ENCODE measurements at regions not wholly inside any gene's neighbourhood (a gene's known extent, or its start where the extent isn't known, plus 50 kb on each side); places are given as distances from the start of the nearest gene placed in this dataset.
A peak's percentile ranks its signal among the peaks of the same experiment; 100 is the strongest.
"Not testable (repeated sequence)": the region's sequence is repeated elsewhere in the genome, so short reads cannot be mapped to it uniquely, and the experiment has no call there.

- DNase-seq (ENCODE audit: low spot score in 2 of 2): no peak
- Mint-ChIP-seq H3K36me3 (no peaks in the 10 kb centered on the region), H3K4me1 (no peaks in the 10 kb centered on the region), H3K9me3 (no peaks in the 10 kb centered on the region), H3K27ac (no peak overlapping the region), H3K4me3 (no peak overlapping the region)
- no peak for ATAC-seq
Measured at GRCh38 chr2:53334610-53335009, 433.0 kb upstream of the CHAC2 start.

GRCh38 chr2:53331667-53332066 lies 435.9 kb upstream of the CHAC2 start:
- H3K36me3 Mint-ChIP-seq: no peaks in the 10 kb centered on the region
- ATAC-seq: no peak
- no peak for DNase-seq (ENCODE audit: low spot score in 2 of 2)
- H3K4me1 Mint-ChIP-seq: no peaks in the 10 kb centered on the region
- H3K4me3 Mint-ChIP-seq: no peak overlapping the region
- no peak overlapping the region for H3K27ac Mint-ChIP-seq
- H3K9me3 Mint-ChIP-seq: no peaks in the 10 kb centered on the region

DNA sequence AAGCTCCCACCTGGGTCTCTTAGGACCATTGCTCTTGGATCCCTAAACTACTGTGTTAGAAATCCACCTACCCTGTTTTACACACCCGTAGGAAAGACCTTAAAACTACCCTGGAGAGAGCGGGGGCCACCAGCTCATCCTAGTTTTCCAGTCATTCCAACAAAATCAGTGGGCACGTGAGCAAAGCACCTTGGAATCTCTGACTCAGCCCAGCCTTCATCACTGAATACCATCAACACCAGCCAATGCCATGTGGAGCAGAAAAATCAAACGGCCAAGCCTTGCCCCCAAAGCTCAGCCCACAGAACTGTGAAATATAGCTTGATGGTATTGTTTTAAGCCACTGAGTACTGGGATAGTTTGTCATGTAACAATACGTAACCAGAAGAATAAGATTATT lies 449.7 kb upstream of the CHAC2 start:
- no peaks in the 10 kb centered on the region for H3K9me3 Mint-ChIP-seq
- no peaks in the 10 kb centered on the region for H3K4me1 Mint-ChIP-seq
- ATAC-seq (no peak), DNase-seq (ENCODE audit: low spot score in 2 of 2) (no peak)
- H3K4me3 Mint-ChIP-seq: no peak overlapping the region
- H3K27ac Mint-ChIP-seq: no peak overlapping the region
- no peaks in the 10 kb centered on the region for H3K36me3 Mint-ChIP-seq

DNA sequence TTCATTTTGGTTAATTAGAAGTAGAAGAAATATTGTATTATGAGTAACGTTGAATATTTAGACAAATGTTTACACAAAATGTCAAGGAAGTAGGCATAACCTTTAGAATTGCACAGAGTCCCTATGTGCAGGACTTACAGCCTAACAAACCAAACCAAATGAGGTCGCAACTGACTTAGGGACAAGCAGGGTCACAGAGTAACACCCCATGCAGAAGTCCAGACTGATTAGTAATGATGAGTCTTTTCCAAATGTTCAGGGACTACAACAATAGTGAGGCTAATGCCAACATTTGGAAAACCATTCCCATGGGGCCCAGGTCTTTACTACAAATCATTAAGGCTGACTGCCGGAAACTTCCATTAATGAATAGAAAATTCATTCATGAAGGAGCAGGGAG lies 452.5 kb upstream of the CHAC2 start:
- ATAC-seq: no peak
- DNase-seq (ENCODE audit: low spot score in 2 of 2): no peak
- no peaks in the 10 kb centered on the region for H3K4me1 Mint-ChIP-seq
- no peak overlapping the region for H3K27ac Mint-ChIP-seq
- no peak overlapping the region for H3K4me3 Mint-ChIP-seq
- no peaks in the 10 kb centered on the region for H3K9me3 Mint-ChIP-seq
- H3K36me3 Mint-ChIP-seq: no peaks in the 10 kb centered on the region

DNA sequence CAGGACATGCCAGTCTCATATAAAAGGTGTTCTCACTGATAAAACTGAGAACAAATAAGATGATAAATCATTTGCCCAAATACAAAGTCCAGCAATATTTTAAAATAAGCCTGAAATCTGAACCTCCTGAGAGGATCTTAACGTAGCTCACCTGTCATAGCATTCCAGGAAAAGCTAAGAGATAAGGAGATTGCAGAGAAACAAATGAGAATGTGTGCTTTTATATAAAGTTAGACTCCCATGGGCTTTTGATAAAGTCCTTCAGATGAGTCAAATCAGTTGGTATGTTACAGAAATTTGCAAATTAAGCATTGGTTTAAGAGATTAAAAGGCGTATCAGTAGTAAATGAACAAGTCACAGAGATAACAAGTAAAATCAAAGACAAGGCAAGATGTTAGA lies 452.9 kb upstream of the CHAC2 start:
- Mint-ChIP-seq H3K4me1 (no peaks in the 10 kb centered on the region), H3K27ac (no peak overlapping the region), H3K9me3 (no peaks in the 10 kb centered on the region), H3K4me3 (no peak overlapping the region), H3K36me3 (no peaks in the 10 kb centered on the region)
- no peak for ATAC-seq
- no peak for DNase-seq (ENCODE audit: low spot score in 2 of 2)

- H3K9me3 Mint-ChIP-seq; H3K27ac Mint-ChIP-seq; DNase-seq (ENCODE audit: low spot score in 2 of 2); ATAC-seq; H3K4me3 Mint-ChIP-seq; H3K36me3 Mint-ChIP-seq; H3K4me1 Mint-ChIP-seq: not testable (repeated sequence)
Measured at GRCh38 chr2:53313644-53314043, 454.0 kb upstream of the CHAC2 start.

DNA sequence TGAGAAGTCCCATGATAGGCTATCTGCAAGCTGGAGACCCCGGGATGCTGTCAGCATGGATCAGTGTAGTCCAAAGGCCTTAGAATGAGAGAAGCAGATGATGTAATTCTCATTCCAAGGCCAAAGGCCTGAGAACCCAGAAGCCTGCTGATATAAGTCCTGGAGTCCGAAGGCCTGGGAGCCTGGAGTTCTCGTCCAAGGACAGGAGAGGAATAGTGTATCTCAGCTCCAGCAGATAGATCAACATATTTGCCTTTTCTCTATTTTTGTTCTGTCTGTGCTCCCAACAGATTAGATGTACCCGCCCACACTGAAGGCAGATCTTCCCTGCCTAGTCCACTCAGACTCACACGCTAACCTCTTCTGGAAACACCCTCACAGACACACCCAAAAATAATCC lies 454.9 kb upstream of the CHAC2 start:
- H3K27ac Mint-ChIP-seq: no peak overlapping the region
- DNase-seq (ENCODE audit: low spot score in 2 of 2) (no peak), ATAC-seq (no peak)
- no peak overlapping the region for H3K4me3 Mint-ChIP-seq
- no peaks in the 10 kb centered on the region for H3K9me3 Mint-ChIP-seq
- no peaks in the 10 kb centered on the region for H3K36me3 Mint-ChIP-seq
- H3K4me1 Mint-ChIP-seq: no peaks in the 10 kb centered on the region

DNA sequence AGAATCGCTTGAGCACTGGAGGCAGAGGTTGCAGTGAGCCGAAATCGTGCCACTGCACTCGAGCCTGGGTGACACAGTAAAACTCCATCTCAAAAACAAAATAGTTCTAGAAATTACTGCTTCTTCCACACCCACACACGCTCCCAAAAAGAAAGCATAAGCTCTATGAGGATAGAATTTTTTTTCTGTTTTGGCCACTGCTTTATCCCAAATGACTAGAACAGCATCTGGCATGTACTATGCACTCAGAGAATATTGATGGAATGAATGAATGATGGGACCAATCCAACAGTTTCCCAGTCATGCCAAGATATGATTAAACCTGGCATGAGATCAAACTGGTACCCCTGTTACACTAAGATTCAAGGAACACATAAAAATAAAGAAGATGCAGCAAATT lies 455.4 kb upstream of the CHAC2 start:
- no peak overlapping the region for H3K27ac Mint-ChIP-seq
- H3K4me3 Mint-ChIP-seq: no peak overlapping the region
- ATAC-seq: no peak

DNA sequence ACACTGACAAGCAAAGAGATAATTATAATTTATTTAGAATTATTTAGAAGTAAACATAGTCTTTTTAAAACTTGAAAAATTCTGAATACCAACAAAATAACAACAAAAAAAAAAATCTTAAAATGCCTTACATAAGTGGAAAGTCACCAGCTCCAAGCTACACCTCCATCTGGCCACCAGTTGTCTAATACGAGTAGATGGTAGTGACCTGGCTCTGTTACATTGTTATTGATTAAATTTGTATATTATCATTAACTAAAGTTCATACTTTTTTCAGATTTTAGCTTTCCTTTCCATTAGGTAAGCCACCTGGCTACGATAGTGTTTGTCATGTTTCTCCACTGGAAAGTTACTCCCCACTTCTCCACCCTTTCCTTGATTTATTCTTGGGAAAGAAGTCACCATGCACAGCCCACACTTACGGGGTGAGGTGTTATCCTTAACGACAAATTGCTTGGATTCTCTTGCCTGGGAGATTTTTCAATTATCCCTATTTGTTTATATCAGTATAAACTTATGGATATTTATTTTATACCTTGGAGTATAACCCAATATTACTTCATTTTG lies 464.5 kb upstream of the CHAC2 start:
- no peak overlapping the region for H3K27ac Mint-ChIP-seq
- H3K4me3 Mint-ChIP-seq: no peak overlapping the region
- no peak for DNase-seq (ENCODE audit: low spot score in 2 of 2)
- ATAC-seq: no peak
- no peaks in the 10 kb centered on the region for H3K36me3 Mint-ChIP-seq
- no peaks in the 10 kb centered on the region for H3K9me3 Mint-ChIP-seq
- no peaks in the 10 kb centered on the region for H3K4me1 Mint-ChIP-seq

More for the DNA sequence above, 455.4 kb upstream of the CHAC2 start:
- Mint-ChIP-seq H3K9me3 (no peaks in the 10 kb centered on the region), H3K4me1 (no peaks in the 10 kb centered on the region), H3K36me3 (no peaks in the 10 kb centered on the region)
- DNase-seq (ENCODE audit: low spot score in 2 of 2): no peak

GRCh38 chr2:53302455-53302854 lies 465.1 kb upstream of the CHAC2 start:
- Mint-ChIP-seq H3K9me3 (no peaks in the 10 kb centered on the region), H3K27ac (no peak overlapping the region), H3K4me3 (no peak overlapping the region), H3K4me1 (no peaks in the 10 kb centered on the region), H3K36me3 (no peaks in the 10 kb centered on the region)
- no peak for DNase-seq (ENCODE audit: low spot score in 2 of 2)
- no peak for ATAC-seq

DNA sequence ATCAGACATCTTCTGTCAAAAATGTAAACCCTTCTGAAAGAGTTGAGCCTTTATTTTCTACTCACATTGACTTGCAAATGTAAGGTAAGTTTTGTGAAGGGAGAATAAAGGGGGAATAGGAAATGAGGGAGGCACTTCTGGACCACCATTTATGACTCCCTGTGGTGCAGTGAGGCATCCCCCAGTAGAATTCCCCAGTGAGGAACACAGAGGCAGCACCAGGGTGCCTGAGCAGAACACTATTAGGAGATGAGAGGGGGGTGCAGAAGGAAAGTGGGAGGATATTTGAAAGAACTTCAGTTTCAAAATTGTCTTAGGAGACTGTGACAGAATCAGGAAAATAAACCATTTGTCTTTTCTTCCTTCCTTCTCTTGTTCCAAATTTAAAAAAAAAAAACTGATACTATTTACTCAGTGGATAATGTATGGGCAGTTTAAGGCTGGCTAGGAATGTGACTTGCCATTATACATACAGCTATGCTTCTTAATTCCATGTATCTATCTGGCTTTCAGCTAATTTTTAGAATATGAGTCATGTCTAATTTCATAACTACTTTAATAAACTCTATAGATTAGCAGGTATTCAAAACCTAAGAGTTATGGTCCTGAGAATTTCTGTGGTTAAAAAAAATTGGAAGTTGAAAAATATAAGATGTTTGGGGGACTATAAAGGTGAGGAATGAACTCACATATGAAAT lies 478.1 kb upstream of the CHAC2 start:
- no peak for ATAC-seq

DNA sequence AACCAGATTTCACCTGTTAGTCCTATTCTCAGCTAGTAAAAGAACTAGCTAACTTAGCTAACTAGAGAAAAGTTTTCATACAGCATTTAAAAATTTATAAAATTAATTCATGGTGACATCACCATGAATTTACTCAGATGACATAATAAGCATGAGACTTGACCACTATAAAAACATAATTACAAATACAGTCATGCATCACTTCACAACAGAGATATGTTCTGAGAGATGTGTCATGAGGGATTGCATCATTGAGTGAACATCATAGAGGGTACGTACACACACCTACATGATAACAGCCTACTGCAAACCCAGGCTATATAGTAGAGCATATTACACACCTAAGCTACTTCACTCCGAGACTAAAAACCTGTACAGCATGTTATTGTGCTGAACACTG lies 481.3 kb upstream of the CHAC2 start:
- no peak overlapping the region for H3K4me3 Mint-ChIP-seq
- H3K27ac Mint-ChIP-seq: no peak overlapping the region
- no peak for ATAC-seq
- H3K4me1 Mint-ChIP-seq: no peaks in the 10 kb centered on the region
- no peaks in the 10 kb centered on the region for H3K9me3 Mint-ChIP-seq
- no peaks in the 10 kb centered on the region for H3K36me3 Mint-ChIP-seq
- DNase-seq (ENCODE audit: low spot score in 2 of 2): no peak

More for the DNA sequence above, 478.1 kb upstream of the CHAC2 start:
- no peak overlapping the region for H3K27ac Mint-ChIP-seq
- H3K36me3 Mint-ChIP-seq: no peaks in the 10 kb centered on the region
- no peaks in the 10 kb centered on the region for H3K4me1 Mint-ChIP-seq
- no peak overlapping the region for H3K4me3 Mint-ChIP-seq
- H3K9me3 Mint-ChIP-seq: peaks cover 3% of the 10 kb centered on the region
- no peak for DNase-seq (ENCODE audit: low spot score in 2 of 2)

- Mint-ChIP-seq H3K9me3 (peaks cover 4% of the 10 kb centered on the region), H3K27ac (no peak overlapping the region), H3K36me3 (no peaks in the 10 kb centered on the region), H3K4me3 (no peak overlapping the region), H3K4me1 (no peaks in the 10 kb centered on the region)
- DNase-seq (ENCODE audit: low spot score in 2 of 2) (no peak), ATAC-seq (no peak)
Measured at GRCh38 chr2:53275743-53276142, 491.9 kb upstream of the CHAC2 start.

GRCh38 chr2:53268626-53269025 lies 499.0 kb upstream of the CHAC2 start:
- ATAC-seq: no peak
- H3K36me3 Mint-ChIP-seq: no peaks in the 10 kb centered on the region

DNA sequence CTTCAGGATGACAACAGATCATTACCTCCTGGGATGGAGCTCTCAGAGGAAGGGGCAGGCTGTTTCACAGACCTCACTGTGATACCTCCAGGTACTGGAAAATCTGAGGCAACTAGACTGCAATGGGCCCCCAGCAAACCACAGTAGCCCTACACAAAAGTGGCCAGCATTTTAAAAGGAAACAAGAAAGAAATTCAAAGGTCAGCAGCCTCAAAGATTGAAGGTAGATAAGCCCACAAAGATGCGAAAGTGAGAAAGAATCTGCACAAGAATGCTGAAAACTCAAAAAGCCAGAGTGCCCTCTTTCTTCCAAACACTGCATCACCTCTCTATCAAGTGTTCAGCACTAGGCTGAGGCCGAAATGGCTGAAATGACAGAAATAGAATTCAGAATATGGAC lies 499.5 kb upstream of the CHAC2 start:
- Mint-ChIP-seq H3K4me3 (no peak overlapping the region), H3K4me1 (no peaks in the 10 kb centered on the region), H3K27ac (no peak overlapping the region), H3K36me3 (no peaks in the 10 kb centered on the region), H3K9me3 (peaks cover 3% of the 10 kb centered on the region)
- ATAC-seq (peak; percentile 64), DNase-seq (ENCODE audit: low spot score in 2 of 2) (no peak)

More at GRCh38 chr2:53268626-53269025, 499.0 kb upstream of the CHAC2 start:
- Mint-ChIP-seq H3K27ac (no peak overlapping the region), H3K4me1 (no peaks in the 10 kb centered on the region), H3K4me3 (no peak overlapping the region), H3K9me3 (peaks cover 6% of the 10 kb centered on the region)
- DNase-seq (ENCODE audit: low spot score in 2 of 2): no peak

DNA sequence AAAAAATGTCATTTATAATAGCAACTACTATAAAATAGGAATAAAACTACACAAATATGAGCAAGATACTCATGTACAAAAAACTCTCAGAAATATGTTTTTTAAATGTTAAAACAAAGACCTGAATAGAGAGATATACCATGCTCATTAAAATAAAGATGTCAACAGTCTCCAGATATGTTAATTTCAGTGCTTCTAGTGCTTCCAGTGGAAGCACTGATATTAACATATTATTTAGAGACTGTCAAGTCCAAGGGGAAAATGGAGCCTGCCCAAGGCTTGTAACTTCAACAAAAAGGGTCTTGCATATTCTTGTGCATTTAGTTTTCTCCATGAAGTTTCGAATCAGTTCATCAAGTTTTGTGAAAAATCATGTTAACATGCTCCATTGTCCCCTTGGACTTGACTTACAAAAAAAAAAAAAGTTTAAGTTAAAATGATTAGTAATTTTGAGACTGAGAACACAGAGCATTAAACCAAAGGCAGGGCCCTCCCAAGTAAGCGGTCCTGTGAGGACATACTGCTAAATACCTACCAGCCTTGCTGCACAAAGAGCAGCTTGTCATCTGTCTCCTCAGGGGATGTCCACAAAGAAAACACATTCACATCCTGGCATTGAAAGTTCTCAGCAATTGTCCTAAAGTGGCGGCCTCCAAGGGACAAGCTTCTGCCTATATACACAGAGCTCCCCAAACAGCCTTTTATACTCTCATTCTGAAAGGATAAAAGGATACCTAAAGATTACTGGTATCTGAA lies 501.9 kb upstream of the CHAC2 start:
- Mint-ChIP-seq H3K36me3 (no peaks in the 10 kb centered on the region), H3K27ac (no peak overlapping the region), H3K4me1 (no peaks in the 10 kb centered on the region), H3K4me3 (no peak overlapping the region), H3K9me3 (peaks cover 3% of the 10 kb centered on the region)
- DNase-seq (ENCODE audit: low spot score in 2 of 2): no peak
- ATAC-seq: no peak

Data from stimulated activated effector memory CD8-positive, alpha-beta T cell treated with anti-CD3 and anti-CD28 coated beads, Interleukin-12 subunit alpha, Interleukin-12 subunit beta, amount 100 ng/mL, for 72 hours (primary cell).